IMR-90 (cell line): ENCODE measurements at regions not wholly inside any gene's neighbourhood (a gene's known extent, or its start where the extent isn't known, plus 50 kb on each side); places are given as distances from the start of the nearest gene placed in this dataset.

ENCODE experiments used
- ATAC-seq: fragments of 200-7000 bp; cut with Tn5 transposase; 2 replicates; pipeline ENCODE4 v1.9.1; 2020; ENCODE audit warnings: low read depth, mild to moderate bottlenecking, moderate library complexity
- BruUV-seq: library from RNA; stranded (reverse); fragments of 400-500 nt; replicated peaks from 2 replicates; lab custom pipeline; 2021; lab: Mats Ljungman, UMichigan
- CTCF ChIA-PET: fragments of 300-600 bp; formaldehyde crosslinking; extraction: SDS; loops from one replicate; lab custom pipeline; 2021; ENCODE audit warnings: antibody characterized with exemption; lab: Yijun Ruan, JAX
- POLR2A ChIA-PET: fragments of 300-600 bp; sonication (Branson Sonifier 250); formaldehyde crosslinking; loops from one replicate; lab custom pipeline; 2022; ENCODE audit warnings: antibody characterized with exemption; ENCODE audit not compliant: unreplicated experiment; lab: Charles Lee
- DNase-seq: peaks from one replicate; pipeline ENCODE4 v3.0.0; 2013
- H2AFZ ChIP-seq: replicated peaks from 2 replicates; pipeline ENCODE3; 2013; ENCODE audit warnings: low read length, mild to moderate bottlenecking; ENCODE audit not compliant: poor library complexity
- H2AK5ac ChIP-seq: 2 replicates; pipeline ENCODE4 v1.6.1; 2013; ENCODE audit warnings: low read depth, low read length, inconsistent platforms
- H2AK9ac ChIP-seq: replicated peaks from 2 replicates; pipeline ENCODE3; 2013; ENCODE audit warnings: mild to moderate bottlenecking, low read depth, low read length, moderate library complexity; ENCODE audit not compliant: poor library complexity
- H2BK120ac ChIP-seq: 2 replicates; pipeline ENCODE4 v1.6.1; 2013; ENCODE audit warnings: low read depth, low read length, inconsistent platforms
- H2BK15ac ChIP-seq: 3 replicates; pipeline ENCODE4 v1.6.1; 2013; ENCODE audit warnings: low read depth, low read length, inconsistent platforms
- H2BK20ac ChIP-seq: 2 replicates; pipeline ENCODE4 v1.6.1; 2013; ENCODE audit warnings: low read depth, mild to moderate bottlenecking, inconsistent platforms, low read length, moderate library complexity
- H2BK5ac ChIP-seq: 2 replicates; pipeline ENCODE4 v1.6.1; 2013; ENCODE audit warnings: mild to moderate bottlenecking, low read depth, low read length, inconsistent platforms; ENCODE audit not compliant: poor library complexity, severe bottlenecking
- H3K14ac ChIP-seq: replicated peaks from 2 replicates; pipeline ENCODE4 v1.6.1; 2013; ENCODE audit warnings: low read depth, low read length, inconsistent platforms
- H3K18ac ChIP-seq: 2 replicates; pipeline ENCODE4 v1.6.1; 2013; ENCODE audit warnings: low read depth, low read length, control low read depth
- H3K23ac ChIP-seq: 2 replicates; pipeline ENCODE4 v1.6.1; 2013; ENCODE audit warnings: low read depth, low read length, inconsistent platforms
- H3K27ac ChIP-seq: 2 replicates; pipeline ENCODE4 v1.5.1; 2013; ENCODE audit warnings: mild to moderate bottlenecking, control low read depth, low read length; ENCODE audit not compliant: insufficient read depth
- H3K27me3 ChIP-seq: 2 replicates; pipeline ENCODE4 v1.6.1; 2013; ENCODE audit warnings: low read length; ENCODE audit not compliant: control insufficient read depth, insufficient read depth
- H3K36me3 ChIP-seq: 2 replicates; pipeline ENCODE4 v1.6.1; 2013; ENCODE audit warnings: low read length, mixed read lengths; ENCODE audit not compliant: control insufficient read depth, insufficient read depth
- H3K4ac ChIP-seq: 2 replicates; pipeline ENCODE4 v1.6.1; 2013; ENCODE audit warnings: low read depth, low read length, inconsistent platforms
- H3K4me1 ChIP-seq: 2 replicates; pipeline ENCODE4 v1.6.1; 2013; ENCODE audit warnings: low read length, mixed read lengths; ENCODE audit not compliant: control insufficient read depth, insufficient read depth
- H3K4me2 ChIP-seq: 2 replicates; pipeline ENCODE4 v1.6.1; 2013; ENCODE audit warnings: low read depth, mild to moderate bottlenecking, control low read depth, low read length, moderate library complexity
- H3K4me3 ChIP-seq: 2 replicates; pipeline ENCODE4 v1.5.1; 2013; ENCODE audit warnings: low read depth, mild to moderate bottlenecking, control low read depth, low read length, moderate library complexity; ENCODE audit not compliant: insufficient read depth
- H3K56ac ChIP-seq: 2 replicates; pipeline ENCODE4 v1.6.1; 2013; ENCODE audit warnings: low read length, inconsistent platforms; ENCODE audit not compliant: insufficient read depth; ENCODE audit errors: extremely low read depth
- H3K79me1 ChIP-seq, 2 experiments: 2 replicates each; pipeline ENCODE4 v1.6.1; 2013; ENCODE audit warnings: low read length in 2 of 2, inconsistent platforms in 1 of 2, low read depth in 1 of 2
- H3K9ac ChIP-seq: 2 replicates; pipeline ENCODE4 v1.6.1; 2013; ENCODE audit warnings: low read depth, low read length, control low read depth
- H3K9me1 ChIP-seq: 2 replicates; pipeline ENCODE4 v1.6.1; 2013; ENCODE audit warnings: low read length, inconsistent platforms; ENCODE audit not compliant: insufficient read depth
- H3K9me3 ChIP-seq: 2 replicates; pipeline ENCODE4 v1.6.1; 2013; ENCODE audit warnings: low read length; ENCODE audit not compliant: control insufficient read depth, insufficient read depth
- H4K20me1 ChIP-seq: 2 replicates; pipeline ENCODE4 v1.6.1; 2013; ENCODE audit warnings: low read length, inconsistent platforms; ENCODE audit not compliant: insufficient read depth
- H4K5ac ChIP-seq: 2 replicates; pipeline ENCODE4 v1.6.1; 2013; ENCODE audit warnings: mild to moderate bottlenecking, low read depth, low read length, control low read depth
- H4K8ac ChIP-seq, 2 experiments: 2 replicates each; pipeline ENCODE4 v1.6.1; 2013; ENCODE audit warnings: low read depth in 2 of 2, low read length in 2 of 2, control low read depth in 1 of 2, inconsistent platforms in 1 of 2
- H4K91ac ChIP-seq: 2 replicates; pipeline ENCODE4 v1.6.1; 2013; ENCODE audit warnings: low read depth, low read length, inconsistent platforms; ENCODE audit not compliant: insufficient read depth
- BHLHE40 ChIP-seq: fragments of 150-350 bp; IDR thresholded peaks from 2 replicates; pipeline ENCODE4 v1.6.1; 2016; ENCODE audit warnings: mild to moderate bottlenecking, low read depth, low read length
- CEBPB ChIP-seq: IDR thresholded peaks from 2 replicates; pipeline ENCODE4 v1.6.1; 2012; ENCODE audit warnings: low read depth, low read length, improper control_type of control experiment
- CHD1 ChIP-seq: IDR thresholded peaks from 2 replicates; pipeline ENCODE4 v1.6.1; 2012; ENCODE audit warnings: low read depth, low read length, improper control_type of control experiment
- CTCF ChIP-seq: conservative IDR thresholded peaks from 2 replicates; pipeline ENCODE4 v1.5.1; 2012; ENCODE audit warnings: mild to moderate bottlenecking, low read depth, low read length, improper control_type of control experiment
- ELK1 ChIP-seq: fragments of 150-350 bp; IDR thresholded peaks from 2 replicates; pipeline ENCODE4 v1.6.1; 2016; ENCODE audit warnings: low read depth, mild to moderate bottlenecking, low read length, moderate library complexity, borderline replicate concordance
- FOS ChIP-seq: fragments of 150-350 bp; IDR thresholded peaks from 2 replicates; pipeline ENCODE4 v1.6.1; 2016; ENCODE audit warnings: low read depth, low read length
- MAZ ChIP-seq: IDR thresholded peaks from 2 replicates; pipeline ENCODE4 v1.6.1; 2012; ENCODE audit warnings: low read depth, mild to moderate bottlenecking, low read length, improper control_type of control experiment, moderate library complexity, borderline replicate concordance
- MXI1 ChIP-seq: IDR thresholded peaks from 2 replicates; pipeline ENCODE4 v1.6.1; 2012; ENCODE audit warnings: low read depth, mild to moderate bottlenecking, low read length, moderate library complexity, borderline replicate concordance
- NFE2L2 ChIP-seq: fragments of 150-350 bp; IDR thresholded peaks from 2 replicates; pipeline ENCODE4 v1.6.1; 2016; ENCODE audit warnings: low read depth, mild to moderate bottlenecking, low read length
- SMC3 ChIP-seq: fragments of 150-350 bp; IDR thresholded peaks from 2 replicates; pipeline ENCODE4 v1.6.1; 2016; ENCODE audit warnings: low read depth, mild to moderate bottlenecking, antibody characterized with exemption, low read length, moderate library complexity
- WGBS, 2 experiments: methylation state at CpG; one replicate each; pipeline versions ENCODE4 v1.1.5 to v1.1.7; 2013; ENCODE audit warnings: missing lambda C conversion rate in 2 of 2; ENCODE audit not compliant: insufficient read length in 1 of 2; ENCODE audit errors: extremely low coverage in 2 of 2; 5-methylcytosine and 5-hydroxymethylcytosine counted together
- dilution Hi-C: fragments of 300-500 bp; cut with HindIII; formaldehyde crosslinking; loops from one replicate; pipeline ENCODE4 v1.14.3; 2018; ENCODE audit warnings: low sequenced_read_pairs; ENCODE audit not compliant: unreplicated experiment
- in situ Hi-C: fragments of 300-500 bp; cut with MboI; formaldehyde crosslinking; loops from 3 replicates; pipeline ENCODE4 v1.14.3; 2019; ENCODE audit warnings: low sequenced_read_pairs, inconsistent platforms, mixed read lengths
- intact Hi-C: fragments of 100-400 bp; cut with micrococcal nuclease; formaldehyde crosslinking; loops from 2 replicates; pipeline ENCODE4 v1.10.0; 2022

DNA sequence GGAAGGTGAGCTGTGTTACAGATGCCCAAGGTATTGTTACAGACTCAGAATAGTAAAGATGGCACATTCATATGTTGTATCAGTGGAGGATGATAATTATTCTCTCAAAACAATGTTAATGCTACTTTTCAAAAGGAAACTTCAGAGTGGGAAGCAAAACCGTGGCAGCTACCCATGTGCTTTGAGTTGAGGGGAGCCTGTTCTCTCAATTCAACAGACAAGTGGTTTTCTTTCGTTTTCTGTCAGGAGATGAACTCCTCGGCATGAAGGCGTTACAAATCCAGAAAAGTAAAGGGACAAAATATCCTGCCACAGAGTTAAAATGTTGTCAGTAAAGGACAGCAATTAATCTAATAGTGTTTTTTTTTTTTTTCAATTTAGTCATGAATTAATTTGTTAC lies 629.4 kb upstream of the GBE1 start:
- no peak overlapping the region for H3K23ac ChIP-seq
- no peaks in the 10 kb centered on the region for H3K36me3 ChIP-seq
- H2BK5ac ChIP-seq: no peak overlapping the region
- H3K4me1 ChIP-seq: no peaks in the 10 kb centered on the region
- ATAC-seq (no peak), DNase-seq (no peak)
- H2BK120ac ChIP-seq: no peak overlapping the region
- no peak overlapping the region for H3K27ac ChIP-seq
- H4K5ac ChIP-seq: no peak overlapping the region
- H3K56ac ChIP-seq: no peak overlapping the region
- H2AFZ ChIP-seq: no peak overlapping the region
- H4K8ac ChIP-seq: no peak overlapping the region
- no peak overlapping the region for H3K9ac ChIP-seq
- dilution Hi-C loops (no loop called here), intact Hi-C loops (no loop called here), in situ Hi-C loops (no loop called here)
- H3K4ac ChIP-seq: no peak overlapping the region
- no peak overlapping the region for H3K4me2 ChIP-seq
- no peak overlapping the region for H3K18ac ChIP-seq
- H3K9me1 ChIP-seq: no peaks in the 10 kb centered on the region
- H3K79me1 ChIP-seq: no peaks in the 10 kb centered on the region
- ChIA-PET POLR2A (no interaction called here), CTCF (no interaction called here)
- BruUV-seq: no TSS peak
- no peak overlapping the region for H2BK20ac ChIP-seq
- no peaks in the 10 kb centered on the region for H3K27me3 ChIP-seq
- H2AK9ac ChIP-seq: no peak overlapping the region
- TF ChIP-seq FOS: no peak
- TF ChIP-seq MXI1: no peak
- no peak for TF ChIP-seq CHD1
- TF ChIP-seq NFE2L2: no peak
- TF ChIP-seq ELK1: no peak
- TF ChIP-seq MAZ: no peak
- no peak for TF ChIP-seq SMC3
- TF ChIP-seq CTCF: no peak
- TF ChIP-seq BHLHE40: no peak
- TF ChIP-seq CEBPB: no peak
- H4K20me1 ChIP-seq: no peaks in the 10 kb centered on the region
- no CpG with 5 or more reads among the region's 4 CpGs for WGBS, 2 experiments
- H2BK15ac ChIP-seq: no peak overlapping the region
- H3K14ac ChIP-seq: no peak overlapping the region
- H4K91ac ChIP-seq: no peak overlapping the region
- H2AK5ac ChIP-seq: no peak overlapping the region
- 0 out of 2 replicates have a peak, but pooled peaks cover 2% of the 10 kb centered on the region for H3K9me3 ChIP-seq
- H3K4me3 ChIP-seq: no peak overlapping the region
